ENCODE measurements at regions not wholly inside any gene's neighbourhood (a gene's known extent, or its start where the extent isn't known, plus 50 kb on each side); places are given as distances from the start of the nearest gene placed in this dataset.
"Not testable (repeated sequence)": the region's sequence is repeated elsewhere in the genome, so short reads cannot be mapped to it uniquely, and the experiment has no call there.

GRCh38 chr2:114018464-114018863 lies 128.6 kb downstream of the ACTR3 start:
- not testable (repeated sequence) for DNase-seq

- no peak for DNase-seq
These were observed 130.8 kb downstream of the ACTR3 start for GRCh38 chr2:114020668-114021067.

- DNase-seq, result no peak
These were observed 132.6 kb downstream of the ACTR3 start for GRCh38 chr2:114022360-114023085.

- no peak for DNase-seq
These were observed 134.4 kb downstream of the ACTR3 start for GRCh38 chr2:114024326-114024725.

GRCh38 chr2:114025030-114025429 lies 135.1 kb downstream of the ACTR3 start:
- DNase-seq, result no peak

- no peak for DNase-seq
These were observed 137.5 kb downstream of the ACTR3 start for GRCh38 chr2:114027437-114027836.

- no peak for DNase-seq
These were observed 142.0 kb downstream of the ACTR3 start for GRCh38 chr2:114031605-114032505.

GRCh38 chr2:114032705-114033104 lies 142.8 kb downstream of the ACTR3 start:
- DNase-seq, result no peak

- DNase-seq, result no peak
These were observed 144.9 kb downstream of the ACTR3 start for GRCh38 chr2:114034742-114035141.

- no peak for DNase-seq
These were observed 148.8 kb downstream of the ACTR3 start for GRCh38 chr2:114038710-114039109.

GRCh38 chr2:114039677-114040076 lies 149.8 kb downstream of the ACTR3 start:
- no peak for DNase-seq

- no peak for DNase-seq
These were observed 150.9 kb downstream of the ACTR3 start for GRCh38 chr2:114040826-114041225.

- DNase-seq, result no peak
These were observed 155.1 kb downstream of the ACTR3 start for GRCh38 chr2:114044985-114045384.

- DNase-seq, result no peak
These were observed 156.5 kb downstream of the ACTR3 start for GRCh38 chr2:114046373-114046772.

- no peak for DNase-seq
These were observed 157.1 kb downstream of the ACTR3 start for GRCh38 chr2:114046866-114047435.

GRCh38 chr2:114049280-114049679 lies 159.4 kb downstream of the ACTR3 start:
- DNase-seq, result no peak

- DNase-seq, result no peak
These were observed 159.9 kb downstream of the ACTR3 start for GRCh38 chr2:114049826-114050225.

GRCh38 chr2:114056294-114057143 lies 166.6 kb downstream of the ACTR3 start:
- DNase-seq, result no peak

GRCh38 chr2:114057638-114058037 lies 167.7 kb downstream of the ACTR3 start:
- no peak for DNase-seq

GRCh38 chr2:114061566-114062098 lies 171.7 kb downstream of the ACTR3 start:
- no peak for DNase-seq

GRCh38 chr2:114063346-114063745 lies 173.5 kb downstream of the ACTR3 start:
- DNase-seq, result no peak

GRCh38 chr2:114065731-114066130 lies 175.8 kb downstream of the ACTR3 start:
- DNase-seq, result no peak

Data from NCI-H774 (cell line).